ENCODE measurements at regions not wholly inside any gene's neighbourhood (a gene's known extent, or its start where the extent isn't known, plus 50 kb on each side); places are given as distances from the start of the nearest gene placed in this dataset.
A peak's percentile ranks its signal among the peaks of the same experiment; 100 is the strongest.

- intact Hi-C loops (cut with DNase I): no loop called here
- ATAC-seq: peak; percentile 62
- TF ChIP-seq CTCF (IDR thresholded peaks at IDR 0.05): no peak
Measured at GRCh38 chr12:102249079-102249841, 51.6 kb upstream of the PMCH start.

More at GRCh38 chr12:102249079-102249841, 51.6 kb upstream of the PMCH start:
- DNase-seq: no peak
- H3K36me3 ChIP-seq: no peaks in the 10 kb centered on the region
- H3K27me3 ChIP-seq: no peaks in the 10 kb centered on the region
- H3K4me3 ChIP-seq: no peak overlapping the region
- no peaks in the 10 kb centered on the region for H3K4me1 ChIP-seq
- H3K9me3 ChIP-seq: peaks cover 0 to 2% of the 10 kb centered on the region in 2 donors
- H3K27ac ChIP-seq: no peak overlapping the region

Data from left lung (tissue), 4 donors.